Muscle layer of duodenum (tissue), 2 donors: ENCODE measurements at regions not wholly inside any gene's neighbourhood (a gene's known extent, or its start where the extent isn't known, plus 50 kb on each side); places are given as distances from the start of the nearest gene placed in this dataset.
A peak's percentile ranks its signal among the peaks of the same experiment; 100 is the strongest.
"Not testable (repeated sequence)": the region's sequence is repeated elsewhere in the genome, so short reads cannot be mapped to it uniquely, and the experiment has no call there.

ENCODE experiments used
- H3K27ac ChIP-seq: one replicate; pipeline ENCODE4 v1.7.0; 2013; ENCODE audit warnings: mild to moderate bottlenecking, low read length
- H3K27me3 ChIP-seq: one replicate; pipeline ENCODE4 v1.7.0; 2013; ENCODE audit warnings: low read depth, mild to moderate bottlenecking, control low read depth, low read length
- H3K36me3 ChIP-seq, 2 donors: one replicate each; pipeline ENCODE4 v1.7.0; 2013; ENCODE audit warnings: low read length in 2 of 2, control low read depth in 1 of 2, mild to moderate bottlenecking in 1 of 2; ENCODE audit not compliant: insufficient read depth in 2 of 2, control insufficient read depth in 1 of 2
- H3K4me1 ChIP-seq, 2 donors: one replicate each; pipeline ENCODE4 v1.7.0; 2013; ENCODE audit warnings: low read length in 2 of 2, mild to moderate bottlenecking in 2 of 2, control low read depth in 1 of 2, moderate library complexity in 1 of 2; ENCODE audit not compliant: insufficient read depth in 2 of 2, control insufficient read depth in 1 of 2
- H3K4me3 ChIP-seq, 2 donors: one replicate each; pipeline ENCODE4 v1.7.0; 2013; ENCODE audit warnings: low read length in 2 of 2, low read depth in 1 of 2, mild to moderate bottlenecking in 1 of 2
- H3K9me3 ChIP-seq, 2 donors: one replicate each; pipeline ENCODE4 v1.7.0; 2013; ENCODE audit warnings: low read length in 2 of 2, control low read depth in 1 of 2, mild to moderate bottlenecking in 1 of 2; ENCODE audit not compliant: control insufficient read depth in 1 of 2
- donor health status: healthy.

GRCh38 chr10:63675171-63675570 is 154.0 kb downstream of the REEP3 start:
- Histone ChIP-seq H3K4me3 (no peak overlapping the region), H3K27me3 (no peaks in the 10 kb centered on the region), H3K9me3 (no peaks in the 10 kb centered on the region), H3K36me3 (no peaks in the 10 kb centered on the region), H3K27ac (no peak overlapping the region), H3K4me1 (peaks cover 3 to 8% of the 10 kb centered on the region in 2 donors)

GRCh38 chr10:63677001-63677400 is 155.8 kb downstream of the REEP3 start:
- Histone ChIP-seq H3K4me3 (no peak overlapping the region), H3K27ac (no peak overlapping the region), H3K4me1 (peaks cover 0 to 3% of the 10 kb centered on the region in 2 donors), H3K27me3 (no peaks in the 10 kb centered on the region), H3K9me3 (no peaks in the 10 kb centered on the region), H3K36me3 (no peaks in the 10 kb centered on the region)

- H3K27ac ChIP-seq, H3K36me3 ChIP-seq, H3K9me3 ChIP-seq, H3K27me3 ChIP-seq, H3K4me3 ChIP-seq, H3K4me1 ChIP-seq: not testable (repeated sequence)
Observed at GRCh38 chr10:63680545-63680944, 159.3 kb downstream of the REEP3 start.

- H3K36me3 ChIP-seq, result no peaks in the 10 kb centered on the region
- no peaks in the 10 kb centered on the region for H3K4me1 ChIP-seq
- H3K4me3 ChIP-seq, result no peak overlapping the region
- H3K27me3 ChIP-seq, result no peaks in the 10 kb centered on the region
- peak overlapping the region; percentile 26 for H3K27ac ChIP-seq
- no peaks in the 10 kb centered on the region for H3K9me3 ChIP-seq
Observed at GRCh38 chr10:63681993-63682697, 160.9 kb downstream of the REEP3 start.

GRCh38 chr10:63682698-63683052 is 161.5 kb downstream of the REEP3 start:
- H3K36me3 ChIP-seq, H3K4me3 ChIP-seq, H3K27me3 ChIP-seq, H3K4me1 ChIP-seq, H3K27ac ChIP-seq, H3K9me3 ChIP-seq: not testable (repeated sequence)

GRCh38 chr10:63683223-63683622 is 162.0 kb downstream of the REEP3 start:
- H3K4me1 ChIP-seq, result no peaks in the 10 kb centered on the region
- no peaks in the 10 kb centered on the region for H3K27me3 ChIP-seq
- no peaks in the 10 kb centered on the region for H3K36me3 ChIP-seq
- no peak overlapping the region for H3K27ac ChIP-seq
- H3K9me3 ChIP-seq, result no peaks in the 10 kb centered on the region
- no peak overlapping the region for H3K4me3 ChIP-seq

GRCh38 chr10:63683686-63684085 is 162.5 kb downstream of the REEP3 start:
- Histone ChIP-seq H3K4me1 (no peaks in the 10 kb centered on the region), H3K27me3 (no peaks in the 10 kb centered on the region), H3K4me3 (no peak overlapping the region), H3K9me3 (no peaks in the 10 kb centered on the region), H3K27ac (no peak overlapping the region), H3K36me3 (no peaks in the 10 kb centered on the region)

GRCh38 chr10:63684257-63684936 is 163.2 kb downstream of the REEP3 start:
- Histone ChIP-seq H3K27me3 (no peaks in the 10 kb centered on the region), H3K4me1 (no peaks in the 10 kb centered on the region), H3K9me3 (no peaks in the 10 kb centered on the region), H3K27ac (no peak overlapping the region), H3K36me3 (no peaks in the 10 kb centered on the region), H3K4me3 (no peak overlapping the region)

- no peaks in the 10 kb centered on the region for H3K36me3 ChIP-seq
- no peak overlapping the region for H3K4me3 ChIP-seq
- no peaks in the 10 kb centered on the region for H3K27me3 ChIP-seq
- no peak overlapping the region for H3K27ac ChIP-seq
- H3K9me3 ChIP-seq, result no peaks in the 10 kb centered on the region
- H3K4me1 ChIP-seq, result no peaks in the 10 kb centered on the region
Observed at GRCh38 chr10:63689768-63690167, 168.6 kb downstream of the REEP3 start.

- no peaks in the 10 kb centered on the region for H3K36me3 ChIP-seq
- no peaks in the 10 kb centered on the region for H3K27me3 ChIP-seq
- H3K4me3 ChIP-seq, result no peak overlapping the region
- H3K4me1 ChIP-seq, result no peaks in the 10 kb centered on the region
- no peak overlapping the region for H3K27ac ChIP-seq
- no peaks in the 10 kb centered on the region for H3K9me3 ChIP-seq
Observed at GRCh38 chr10:63692220-63692896, 171.2 kb downstream of the REEP3 start.

GRCh38 chr10:63693021-63693420 is 171.8 kb downstream of the REEP3 start:
- H3K36me3 ChIP-seq, H3K4me3 ChIP-seq, H3K27ac ChIP-seq: not testable (repeated sequence)

More at GRCh38 chr10:63693021-63693420, 171.8 kb downstream of the REEP3 start:
- not testable (repeated sequence) for H3K4me1 ChIP-seq, H3K27me3 ChIP-seq, H3K9me3 ChIP-seq
